ENCODE measurements at regions not wholly inside any gene's neighbourhood (a gene's known extent, or its start where the extent isn't known, plus 50 kb on each side); places are given as distances from the start of the nearest gene placed in this dataset.

DNA sequence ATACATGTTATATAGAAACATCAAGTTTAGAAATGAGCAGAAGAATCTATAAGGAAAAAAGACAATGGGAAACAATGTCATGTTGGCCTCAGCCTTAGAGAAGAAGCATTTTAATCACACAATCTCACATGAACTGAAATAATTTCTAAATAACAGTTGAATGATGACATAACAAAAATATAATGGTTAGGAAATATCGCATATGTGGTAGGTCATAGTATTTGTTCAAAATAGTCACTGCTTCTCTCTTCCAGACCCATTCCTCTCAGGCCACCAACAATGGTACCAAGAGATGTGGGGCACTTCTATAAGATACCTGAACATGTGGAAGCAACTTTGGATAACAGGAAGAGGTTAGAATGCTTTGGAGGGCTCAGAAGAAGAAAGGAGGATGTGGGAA is 195.7 kb upstream of the PDZRN3 start:
- DNase-seq (ENCODE audit: low read depth): no peak
- H3K4me3 ChIP-seq (ENCODE audit: control insufficient read depth, low read depth, low read length): no peak overlapping the region
- TF ChIP-seq, protein P1, sequence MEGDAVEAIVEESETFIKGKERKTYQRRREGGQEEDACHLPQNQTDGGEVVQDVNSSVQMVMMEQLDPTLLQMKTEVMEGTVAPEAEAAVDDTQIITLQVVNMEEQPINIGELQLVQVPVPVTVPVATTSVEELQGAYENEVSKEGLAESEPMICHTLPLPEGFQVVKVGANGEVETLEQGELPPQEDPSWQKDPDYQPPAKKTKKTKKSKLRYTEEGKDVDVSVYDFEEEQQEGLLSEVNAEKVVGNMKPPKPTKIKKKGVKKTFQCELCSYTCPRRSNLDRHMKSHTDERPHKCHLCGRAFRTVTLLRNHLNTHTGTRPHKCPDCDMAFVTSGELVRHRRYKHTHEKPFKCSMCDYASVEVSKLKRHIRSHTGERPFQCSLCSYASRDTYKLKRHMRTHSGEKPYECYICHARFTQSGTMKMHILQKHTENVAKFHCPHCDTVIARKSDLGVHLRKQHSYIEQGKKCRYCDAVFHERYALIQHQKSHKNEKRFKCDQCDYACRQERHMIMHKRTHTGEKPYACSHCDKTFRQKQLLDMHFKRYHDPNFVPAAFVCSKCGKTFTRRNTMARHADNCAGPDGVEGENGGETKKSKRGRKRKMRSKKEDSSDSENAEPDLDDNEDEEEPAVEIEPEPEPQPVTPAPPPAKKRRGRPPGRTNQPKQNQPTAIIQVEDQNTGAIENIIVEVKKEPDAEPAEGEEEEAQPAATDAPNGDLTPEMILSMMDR (conservative IDR thresholded peaks at IDR 0.05; ENCODE audit: control insufficient read depth, insufficient read depth, low read depth, low read length): no peak

DNA sequence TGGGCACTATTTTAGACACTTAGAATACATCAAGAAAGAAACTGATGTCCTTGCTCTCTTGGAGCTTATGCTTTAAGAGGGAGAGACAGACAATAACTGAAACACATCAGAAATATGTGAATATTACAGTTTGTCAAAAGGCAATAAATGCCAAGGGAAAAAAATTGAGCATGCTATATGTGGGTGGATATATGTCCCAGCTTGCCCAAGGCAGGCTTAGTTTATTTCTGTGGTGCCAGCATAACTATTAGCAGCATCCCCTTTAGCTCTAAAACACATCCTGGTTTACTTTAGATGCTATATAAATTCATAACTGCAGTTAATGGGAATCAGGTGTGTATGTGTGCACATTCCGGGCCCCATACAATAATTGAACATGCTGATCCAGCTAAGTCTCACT is 191.2 kb upstream of the PDZRN3 start:
- no peak for DNase-seq (ENCODE audit: low read depth)
- H3K4me3 ChIP-seq (ENCODE audit: control insufficient read depth, low read depth, low read length): no peak overlapping the region
- TF ChIP-seq, protein P1 (conservative IDR thresholded peaks at IDR 0.05; ENCODE audit: control insufficient read depth, insufficient read depth, low read depth, low read length): no peak

DNA sequence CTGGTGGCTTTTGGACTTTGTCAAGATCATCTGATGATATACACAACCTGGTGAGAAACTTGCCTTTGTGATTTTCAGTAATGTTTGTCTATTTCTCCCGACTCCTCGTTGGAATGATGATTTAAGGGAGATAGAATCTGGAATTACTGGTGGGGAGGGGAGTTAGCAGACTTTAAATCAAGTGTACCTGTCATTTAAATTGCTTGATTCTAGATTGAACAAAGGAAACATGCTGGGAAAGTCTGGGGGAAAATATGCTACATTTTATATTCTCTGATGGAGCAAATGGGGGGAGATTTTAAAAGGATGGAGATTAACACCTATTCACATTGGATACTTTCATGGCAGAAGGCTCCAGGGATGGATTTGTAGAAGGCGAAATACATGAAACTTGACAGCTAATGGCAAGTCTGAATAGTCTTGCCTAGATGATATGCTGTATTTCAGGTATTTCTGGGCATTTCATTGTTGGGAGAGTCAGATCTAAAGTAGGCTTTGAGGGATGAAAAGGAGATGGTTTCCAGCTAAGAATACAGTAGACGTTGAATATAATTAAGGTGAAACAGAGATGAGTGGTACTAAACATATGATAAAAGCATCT is 189.1 kb upstream of the PDZRN3 start:
- TF ChIP-seq, protein P1 (conservative IDR thresholded peaks at IDR 0.05; ENCODE audit: control insufficient read depth, insufficient read depth, low read depth, low read length): no peak
- no peak overlapping the region for H3K4me3 ChIP-seq (ENCODE audit: control insufficient read depth, low read depth, low read length)
- DNase-seq (ENCODE audit: low read depth): no peak

DNA sequence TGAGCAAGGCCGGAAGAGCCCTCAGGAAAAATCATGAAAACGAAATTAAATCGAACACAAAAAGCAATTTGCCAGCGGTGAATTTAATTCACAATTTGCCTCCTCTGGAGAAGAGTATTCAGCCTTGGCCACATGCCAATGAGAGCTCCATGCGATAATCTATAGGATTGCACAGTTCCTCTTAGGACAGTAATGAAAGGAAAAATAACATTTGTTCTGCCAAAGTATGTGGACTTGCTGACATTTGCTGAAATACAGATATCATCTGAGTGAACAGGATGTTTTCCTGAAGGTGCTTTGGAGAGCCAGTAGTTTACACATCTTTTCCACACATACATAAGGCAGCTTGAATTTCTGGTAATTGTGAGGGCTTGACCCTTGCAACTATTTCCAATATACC is 188.6 kb upstream of the PDZRN3 start:
- DNase-seq (ENCODE audit: low read depth): peak; percentile 67
- H3K4me3 ChIP-seq (ENCODE audit: control insufficient read depth, low read depth, low read length): no peak overlapping the region
- TF ChIP-seq, protein P1 (conservative IDR thresholded peaks at IDR 0.05; ENCODE audit: control insufficient read depth, insufficient read depth, low read depth, low read length): no peak

DNA sequence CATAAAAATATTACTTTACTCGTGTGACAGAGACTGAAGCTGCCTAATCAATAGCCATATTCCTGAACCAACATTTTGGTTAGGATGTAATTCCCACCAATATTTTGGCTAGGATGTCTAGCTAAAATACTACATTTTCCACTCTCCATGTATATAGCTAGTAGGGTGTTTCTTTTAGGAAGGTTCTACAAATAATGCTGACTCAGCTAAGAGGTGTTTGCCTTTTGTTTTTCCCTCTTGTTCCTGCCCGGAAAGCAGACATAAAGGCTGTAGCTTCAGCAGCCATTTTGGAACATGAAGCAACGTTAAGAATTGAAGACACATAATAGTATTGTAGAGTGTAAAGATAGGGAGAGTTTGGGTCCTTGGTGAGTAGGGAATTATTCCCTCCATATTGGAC is 187.3 kb upstream of the PDZRN3 start:
- no peak for DNase-seq (ENCODE audit: low read depth)
- TF ChIP-seq, protein P1 (conservative IDR thresholded peaks at IDR 0.05; ENCODE audit: control insufficient read depth, insufficient read depth, low read depth, low read length): no peak
- no peak overlapping the region for H3K4me3 ChIP-seq (ENCODE audit: control insufficient read depth, low read depth, low read length)

DNA sequence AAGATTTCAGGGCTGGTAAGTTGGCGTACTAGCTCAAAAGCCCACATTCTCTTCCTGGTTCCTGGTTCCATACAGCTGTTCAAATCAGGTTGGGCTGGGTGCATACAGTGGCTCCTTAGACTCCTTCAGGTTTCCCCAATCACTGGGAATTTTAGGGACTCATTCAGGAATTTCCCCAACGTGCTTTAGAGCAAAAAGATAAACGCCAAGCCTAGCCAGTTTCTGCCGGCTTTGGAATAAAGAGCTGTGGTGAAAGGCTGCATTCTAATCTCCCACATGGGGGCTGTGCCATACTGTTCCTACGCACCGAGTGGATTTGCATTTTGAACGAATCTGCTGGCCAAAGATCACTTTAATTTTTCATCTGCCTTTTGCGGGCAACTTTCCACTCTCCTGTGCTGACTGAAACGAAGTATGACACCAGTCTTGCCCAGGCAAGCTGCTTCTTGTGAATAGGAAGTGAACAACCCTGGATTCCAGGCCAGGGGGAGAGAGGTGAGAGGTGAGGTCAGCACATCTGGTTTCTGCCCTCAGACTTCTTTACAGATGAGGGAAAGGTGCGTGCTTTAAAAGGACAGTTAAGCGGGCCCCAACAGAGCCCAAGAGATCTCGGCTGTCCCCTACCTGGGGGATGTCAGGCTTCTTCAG is 184.2 kb upstream of the PDZRN3 start:
- no peak for DNase-seq (ENCODE audit: low read depth)

More for the DNA sequence above, 184.2 kb upstream of the PDZRN3 start:
- H3K4me3 ChIP-seq (ENCODE audit: control insufficient read depth, low read depth, low read length): no peak overlapping the region
- TF ChIP-seq, protein P1 (conservative IDR thresholded peaks at IDR 0.05; ENCODE audit: control insufficient read depth, insufficient read depth, low read depth, low read length): no peak
